Neural cell (in vitro differentiated cells): ENCODE measurements at regions not wholly inside any gene's neighbourhood (a gene's known extent, or its start where the extent isn't known, plus 50 kb on each side); places are given as distances from the start of the nearest gene placed in this dataset.

Experiments
- H2AFZ ChIP-seq: fragments of 200-600, 300-800 bp; sonication (generic), shearing (Covaris generic); 2 replicates; pipeline ENCODE4 v1.6.0; 2014; ENCODE audit warnings: low read depth, mild to moderate bottlenecking, antibody characterized with exemption, low read length, moderate library complexity
- H3F3A ChIP-seq: fragments of 200-600 bp; shearing (Covaris generic); 2 replicates; pipeline ENCODE4 v1.6.1; 2016; ENCODE audit warnings: mild to moderate bottlenecking, moderate library complexity, mixed read lengths, antibody characterized with exemption, low read length; ENCODE audit not compliant: insufficient read depth, poor library complexity, severe bottlenecking
- H3K27ac ChIP-seq: fragments of 200-600, 300-800 bp; sonication (generic), shearing (Covaris generic); 2 replicates; pipeline ENCODE4 v1.5.1; 2014; ENCODE audit warnings: mild to moderate bottlenecking, low read length, moderate library complexity
- H3K27me3 ChIP-seq: fragments of 300-800, 200-600 bp; sonication (generic), shearing (Covaris generic); 2 replicates; pipeline ENCODE4 v1.6.0; 2014; ENCODE audit warnings: mild to moderate bottlenecking, low read depth, low read length, moderate library complexity; ENCODE audit not compliant: insufficient read depth
- H3K36me3 ChIP-seq: fragments of 300-800, 200-600 bp; sonication (generic), shearing (Covaris generic); 2 replicates; pipeline ENCODE4 v1.5.1; 2014; ENCODE audit warnings: mild to moderate bottlenecking, antibody characterized with exemption, low read length, moderate library complexity; ENCODE audit not compliant: insufficient read depth
- H3K4me2 ChIP-seq: fragments of 300-800, 200-600 bp; sonication (generic), shearing (Covaris generic); 2 replicates; pipeline ENCODE4 v1.6.0; 2014; ENCODE audit warnings: mild to moderate bottlenecking, low read length
- H3K4me3 ChIP-seq: fragments of 300-800, 200-600 bp; sonication (generic), shearing (Covaris generic); 2 replicates; pipeline ENCODE4 v1.5.1; 2014; ENCODE audit warnings: mild to moderate bottlenecking, low read length, moderate library complexity
- H3K79me2 ChIP-seq: fragments of 200-600 bp; shearing (Covaris generic); replicated peaks from 2 replicates; pipeline ENCODE4 v1.6.0; 2014; ENCODE audit warnings: mild to moderate bottlenecking, low read length, moderate library complexity; ENCODE audit not compliant: insufficient read depth
- H3K9ac ChIP-seq: fragments of 300-800, 200-600 bp; sonication (generic), shearing (Covaris generic); 2 replicates; pipeline ENCODE4 v1.6.1; 2016; ENCODE audit warnings: mild to moderate bottlenecking, low read length, mixed read lengths
- H3K9me2 ChIP-seq: fragments of 200-600 bp; shearing (Covaris generic); 2 replicates; pipeline ENCODE4 v1.6.1; 2016; ENCODE audit warnings: mild to moderate bottlenecking, low read length, mixed read lengths; ENCODE audit not compliant: insufficient read depth
- H3K9me3 ChIP-seq: fragments of 200-600, 300-800 bp; sonication (generic), shearing (Covaris generic); 2 replicates; pipeline ENCODE4 v1.6.1; 2016; ENCODE audit warnings: mild to moderate bottlenecking, mixed run types, low read length, moderate library complexity, mixed read lengths
- H4K20me1 ChIP-seq: fragments of 200-600 bp; shearing (Covaris generic); 2 replicates; pipeline ENCODE4 v1.6.1; 2016; ENCODE audit warnings: mild to moderate bottlenecking, mixed run types; ENCODE audit not compliant: insufficient read depth
- EP300 ChIP-seq: fragments of 450-650 bp; conservative IDR thresholded peaks from 2 replicates; pipeline ENCODE4 v1.6.1; 2014; ENCODE audit warnings: antibody characterized with exemption, mild to moderate bottlenecking, moderate library complexity; ENCODE audit not compliant: poor library complexity, severe bottlenecking
- EZH2 ChIP-seq: fragments of 200-600, 300-800 bp; shearing (Covaris generic), sonication (generic); IDR thresholded peaks from 2 replicates; pipeline ENCODE4 v1.6.1; 2014; ENCODE audit warnings: antibody characterized with exemption, low read length, borderline replicate concordance, mild to moderate bottlenecking; ENCODE audit not compliant: insufficient read depth, poor library complexity, severe bottlenecking
- MXI1 ChIP-seq: fragments of 450-650 bp; conservative IDR thresholded peaks from 2 replicates; pipeline ENCODE4 v1.6.1; 2014; ENCODE audit warnings: antibody characterized with exemption, mild to moderate bottlenecking; ENCODE audit not compliant: poor library complexity, severe bottlenecking
- POLR2AphosphoS5 ChIP-seq: IDR thresholded peaks from 2 replicates; pipeline ENCODE4 v1.6.1; 2012
- RAD21 ChIP-seq: fragments of 450-650 bp; conservative IDR thresholded peaks from 2 replicates; pipeline ENCODE4 v1.6.1; 2014; ENCODE audit warnings: antibody characterized with exemption, mild to moderate bottlenecking, moderate library complexity
- SMC3 ChIP-seq: fragments of 450-650 bp; conservative IDR thresholded peaks from 2 replicates; pipeline ENCODE4 v1.6.1; 2014; ENCODE audit warnings: antibody characterized with exemption, mild to moderate bottlenecking, moderate library complexity; ENCODE audit not compliant: poor library complexity
- TAF1 ChIP-seq: IDR thresholded peaks from 2 replicates; pipeline ENCODE4 v1.6.1; 2012; ENCODE audit warnings: low read depth
- TF ChIP-seq, protein P1 (sequence below): IDR thresholded peaks from 2 replicates; pipeline ENCODE4 v1.6.1; 2012; ENCODE audit warnings: borderline replicate concordance
- TF ChIP-seq, protein P2 (sequence below): fragments of 450-650 bp; IDR thresholded peaks from 2 replicates; pipeline ENCODE4 v1.5.1; 2014; ENCODE audit warnings: antibody characterized with exemption, mild to moderate bottlenecking, moderate library complexity; ENCODE audit not compliant: poor library complexity, severe bottlenecking

GRCh38 chr15:98431171-98431570 is 217.2 kb upstream of the IGF1R start:
- Histone ChIP-seq H2AFZ (no peak overlapping the region), H3K27ac (no peak overlapping the region), H3K36me3 (no peaks in the 10 kb centered on the region), H3K27me3 (peaks cover 15% of the 10 kb centered on the region), H3F3A (no peaks in the 10 kb centered on the region), H3K9ac (no peak overlapping the region), H4K20me1 (no peaks in the 10 kb centered on the region), H3K9me2 (no peaks in the 10 kb centered on the region), H3K79me2 (no peaks in the 10 kb centered on the region), H3K9me3 (no peaks in the 10 kb centered on the region), H3K4me2 (no peak overlapping the region), H3K4me3 (no peak overlapping the region)
- TF ChIP-seq, protein P1, sequence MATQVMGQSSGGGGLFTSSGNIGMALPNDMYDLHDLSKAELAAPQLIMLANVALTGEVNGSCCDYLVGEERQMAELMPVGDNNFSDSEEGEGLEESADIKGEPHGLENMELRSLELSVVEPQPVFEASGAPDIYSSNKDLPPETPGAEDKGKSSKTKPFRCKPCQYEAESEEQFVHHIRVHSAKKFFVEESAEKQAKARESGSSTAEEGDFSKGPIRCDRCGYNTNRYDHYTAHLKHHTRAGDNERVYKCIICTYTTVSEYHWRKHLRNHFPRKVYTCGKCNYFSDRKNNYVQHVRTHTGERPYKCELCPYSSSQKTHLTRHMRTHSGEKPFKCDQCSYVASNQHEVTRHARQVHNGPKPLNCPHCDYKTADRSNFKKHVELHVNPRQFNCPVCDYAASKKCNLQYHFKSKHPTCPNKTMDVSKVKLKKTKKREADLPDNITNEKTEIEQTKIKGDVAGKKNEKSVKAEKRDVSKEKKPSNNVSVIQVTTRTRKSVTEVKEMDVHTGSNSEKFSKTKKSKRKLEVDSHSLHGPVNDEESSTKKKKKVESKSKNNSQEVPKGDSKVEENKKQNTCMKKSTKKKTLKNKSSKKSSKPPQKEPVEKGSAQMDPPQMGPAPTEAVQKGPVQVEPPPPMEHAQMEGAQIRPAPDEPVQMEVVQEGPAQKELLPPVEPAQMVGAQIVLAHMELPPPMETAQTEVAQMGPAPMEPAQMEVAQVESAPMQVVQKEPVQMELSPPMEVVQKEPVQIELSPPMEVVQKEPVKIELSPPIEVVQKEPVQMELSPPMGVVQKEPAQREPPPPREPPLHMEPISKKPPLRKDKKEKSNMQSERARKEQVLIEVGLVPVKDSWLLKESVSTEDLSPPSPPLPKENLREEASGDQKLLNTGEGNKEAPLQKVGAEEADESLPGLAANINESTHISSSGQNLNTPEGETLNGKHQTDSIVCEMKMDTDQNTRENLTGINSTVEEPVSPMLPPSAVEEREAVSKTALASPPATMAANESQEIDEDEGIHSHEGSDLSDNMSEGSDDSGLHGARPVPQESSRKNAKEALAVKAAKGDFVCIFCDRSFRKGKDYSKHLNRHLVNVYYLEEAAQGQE = no peak
- TF ChIP-seq SMC3 (no peak), EP300 (no peak), TAF1 (no peak), MXI1 (no peak), POLR2AphosphoS5 (no peak), EZH2 (no peak), RAD21 (no peak)
- TF ChIP-seq, protein P2, sequence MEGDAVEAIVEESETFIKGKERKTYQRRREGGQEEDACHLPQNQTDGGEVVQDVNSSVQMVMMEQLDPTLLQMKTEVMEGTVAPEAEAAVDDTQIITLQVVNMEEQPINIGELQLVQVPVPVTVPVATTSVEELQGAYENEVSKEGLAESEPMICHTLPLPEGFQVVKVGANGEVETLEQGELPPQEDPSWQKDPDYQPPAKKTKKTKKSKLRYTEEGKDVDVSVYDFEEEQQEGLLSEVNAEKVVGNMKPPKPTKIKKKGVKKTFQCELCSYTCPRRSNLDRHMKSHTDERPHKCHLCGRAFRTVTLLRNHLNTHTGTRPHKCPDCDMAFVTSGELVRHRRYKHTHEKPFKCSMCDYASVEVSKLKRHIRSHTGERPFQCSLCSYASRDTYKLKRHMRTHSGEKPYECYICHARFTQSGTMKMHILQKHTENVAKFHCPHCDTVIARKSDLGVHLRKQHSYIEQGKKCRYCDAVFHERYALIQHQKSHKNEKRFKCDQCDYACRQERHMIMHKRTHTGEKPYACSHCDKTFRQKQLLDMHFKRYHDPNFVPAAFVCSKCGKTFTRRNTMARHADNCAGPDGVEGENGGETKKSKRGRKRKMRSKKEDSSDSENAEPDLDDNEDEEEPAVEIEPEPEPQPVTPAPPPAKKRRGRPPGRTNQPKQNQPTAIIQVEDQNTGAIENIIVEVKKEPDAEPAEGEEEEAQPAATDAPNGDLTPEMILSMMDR = no peak

- Histone ChIP-seq H3K36me3 (no peaks in the 10 kb centered on the region), H3K4me3 (no peak overlapping the region), H3K4me2 (no peak overlapping the region), H3K79me2 (no peaks in the 10 kb centered on the region), H3K9ac (no peak overlapping the region), H4K20me1 (no peaks in the 10 kb centered on the region), H3F3A (no peaks in the 10 kb centered on the region), H3K9me2 (no peaks in the 10 kb centered on the region), H3K27ac (no peak overlapping the region), H3K27me3 (peaks cover 8% of the 10 kb centered on the region), H2AFZ (no peak overlapping the region), H3K9me3 (no peaks in the 10 kb centered on the region)
- no peak for TF ChIP-seq RAD21
- TF ChIP-seq POLR2AphosphoS5 = no peak
- TF ChIP-seq, protein P1 = no peak
- no peak for TF ChIP-seq TAF1
- no peak for TF ChIP-seq EZH2
- no peak for TF ChIP-seq MXI1
- no peak for TF ChIP-seq SMC3
Measured at GRCh38 chr15:98433346-98433745, 215.0 kb upstream of the IGF1R start.
